GM18951 (cell line): ENCODE measurements at regions not wholly inside any gene's neighbourhood (a gene's known extent, or its start where the extent isn't known, plus 50 kb on each side); places are given as distances from the start of the nearest gene placed in this dataset.

Experiments
- POLR2A ChIP-seq: IDR thresholded peaks from 4 replicates; pipeline ENCODE4 v1.6.1; 2011; ENCODE audit warnings: mild to moderate bottlenecking; ENCODE audit not compliant: insufficient read length, insufficient read depth; ENCODE audit errors: extremely low read depth
- in situ Hi-C: fragments of 300-500 bp; cut with MboI; formaldehyde crosslinking; loops from one replicate; pipeline ENCODE4 v1.12.0; 2022; ENCODE audit warnings: low sequenced_read_pairs, mixed read lengths, inconsistent platforms; ENCODE audit not compliant: unreplicated experiment

DNA sequence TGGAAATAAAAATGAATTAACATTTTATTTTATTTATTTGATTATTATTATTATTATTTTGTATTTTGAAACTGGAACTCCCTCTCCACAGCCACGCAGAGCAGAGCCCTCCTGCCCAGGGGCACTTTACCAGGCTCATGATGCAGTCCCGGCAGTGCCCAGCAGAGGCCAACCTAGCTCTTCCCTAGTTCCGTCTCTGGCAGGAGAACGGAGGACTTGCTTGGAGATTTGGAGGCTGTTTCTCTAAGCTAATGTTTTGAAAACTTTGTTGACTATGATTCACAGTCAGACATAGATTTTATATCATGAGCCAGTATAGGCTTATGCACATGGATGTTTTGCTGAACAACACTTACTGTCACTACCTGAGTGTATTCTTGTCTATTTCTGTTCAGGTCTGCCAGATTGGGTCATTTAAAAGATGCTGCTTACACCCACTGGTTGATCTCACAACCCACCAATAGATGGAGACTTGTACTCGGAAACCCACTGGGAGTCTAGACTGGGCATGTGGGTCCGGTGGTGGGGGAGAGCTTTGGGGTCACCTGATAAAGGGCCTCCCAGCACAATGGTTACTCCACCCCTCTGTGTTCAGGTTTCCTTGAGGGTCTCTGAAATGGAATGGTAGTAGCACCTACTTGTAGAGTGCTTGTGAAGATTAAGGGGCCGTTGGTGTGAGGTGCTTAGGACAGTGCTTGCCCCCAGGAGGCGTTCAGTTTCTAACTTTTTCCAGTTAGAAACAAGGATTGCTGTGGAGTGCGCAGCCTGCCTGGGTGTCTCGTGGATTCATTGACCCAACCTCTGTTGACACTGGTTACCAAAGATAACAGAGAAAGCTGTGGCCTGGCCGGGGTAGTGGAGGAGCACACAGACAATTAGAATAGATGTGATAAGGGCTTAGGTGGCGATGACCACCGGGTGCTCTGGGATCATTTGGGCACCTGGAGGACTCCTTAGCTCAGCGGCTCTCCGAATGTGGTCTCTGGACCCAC lies 177.3 kb downstream of the HAUS1 start:
- in situ Hi-C loops: loop anchor here (10.0 to 25.0 kb wide), 2 partner anchors 203 to 381 kb away; partner anchors contain the start of gene LOXHD1
- no peak for TF ChIP-seq POLR2A

DNA sequence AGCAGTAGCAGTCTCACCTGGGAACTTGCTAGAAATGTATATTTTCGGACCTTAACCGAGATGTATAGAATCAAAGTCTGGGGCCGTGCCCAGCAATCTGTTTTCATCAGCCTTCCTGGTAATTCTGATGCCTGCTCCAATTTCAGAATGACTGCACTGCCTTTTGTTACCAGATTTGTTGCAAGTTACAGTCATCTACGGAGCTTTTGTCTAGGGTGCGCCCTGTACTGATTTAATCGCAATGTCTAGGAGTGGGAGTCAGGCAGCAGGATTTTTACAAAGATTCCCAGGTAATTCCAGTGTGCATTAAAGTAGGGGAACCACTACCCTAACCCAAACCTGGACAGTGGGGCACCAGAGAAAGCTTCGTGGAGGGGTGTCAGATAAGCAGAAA lies 178.0 kb downstream of the HAUS1 start:
- in situ Hi-C loops: loop anchor here (10.0 to 25.0 kb wide), 2 partner anchors 203 to 380 kb away; partner anchors contain the start of gene LOXHD1

DNA sequence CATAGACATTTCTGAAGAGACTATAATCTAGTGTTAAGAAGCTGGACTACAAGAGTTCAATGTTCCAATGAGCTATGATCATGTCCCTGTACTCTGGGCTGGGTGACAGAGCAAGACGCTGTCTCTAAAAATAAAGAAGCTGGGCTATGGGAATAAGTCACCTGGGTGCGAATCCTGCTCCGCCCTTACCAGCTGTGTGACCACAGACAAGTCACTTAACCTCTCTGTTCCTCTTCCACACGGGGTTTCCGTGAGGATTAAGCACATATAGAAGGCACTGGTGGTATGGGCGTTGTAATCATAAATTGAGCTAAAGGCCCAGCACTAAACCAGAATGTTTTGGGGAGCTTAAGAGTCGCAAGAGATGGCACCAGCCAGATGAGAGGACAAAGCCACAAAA lies 178.5 kb downstream of the HAUS1 start:
- in situ Hi-C loops: loop anchor here (10.0 to 25.0 kb wide), 2 partner anchors 202 to 380 kb away; partner anchors contain the start of gene LOXHD1
- no peak for TF ChIP-seq POLR2A

More for the DNA sequence above, 178.0 kb downstream of the HAUS1 start:
- no peak for TF ChIP-seq POLR2A

DNA sequence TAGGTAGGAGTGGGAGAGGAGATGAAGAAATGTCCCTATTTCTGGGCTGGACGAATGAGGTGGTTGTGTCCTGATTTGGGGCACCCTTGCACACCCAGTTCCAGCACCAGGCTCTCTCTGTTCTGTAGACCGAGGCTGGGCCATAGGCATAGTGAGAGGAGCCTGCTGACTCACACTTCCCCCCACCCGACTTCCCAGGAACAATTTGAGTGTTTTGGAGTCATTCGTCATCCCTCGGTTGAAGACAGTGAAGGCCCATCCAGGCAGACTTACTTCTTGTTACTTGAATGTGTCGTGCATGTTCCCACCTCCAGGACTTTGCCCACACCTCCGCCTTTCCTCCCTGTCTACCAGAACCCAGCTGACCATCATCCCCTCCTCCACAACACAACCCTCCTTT lies 179.1 kb downstream of the HAUS1 start:
- TF ChIP-seq POLR2A: no peak
- in situ Hi-C loops: loop anchor here (10.0 to 25.0 kb wide), 2 partner anchors 202 to 379 kb away; partner anchors contain the start of gene LOXHD1

DNA sequence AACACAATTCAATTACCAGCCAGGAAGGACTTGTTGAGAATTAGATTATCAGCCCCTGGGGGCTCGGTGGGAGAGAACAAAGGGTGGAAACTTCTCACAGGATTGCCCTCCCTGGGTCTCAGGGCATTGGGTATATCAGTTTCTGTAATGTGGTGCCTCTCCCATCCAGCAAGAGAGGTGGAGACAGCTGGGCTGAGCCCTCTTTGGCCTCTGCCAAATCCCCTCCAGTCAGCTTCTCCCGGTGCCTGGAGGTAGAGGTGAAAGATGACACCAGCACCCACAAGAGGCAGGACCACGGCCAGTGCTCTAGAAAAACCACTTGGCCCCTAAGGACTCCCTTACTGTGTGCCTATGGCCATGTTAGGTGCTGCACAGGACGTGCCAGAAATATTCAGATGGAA lies 179.7 kb downstream of the HAUS1 start:
- TF ChIP-seq POLR2A: no peak
- in situ Hi-C loops: loop anchor here (10.0 to 25.0 kb wide), 2 partner anchors 201 to 378 kb away; partner anchors contain the start of gene LOXHD1

DNA sequence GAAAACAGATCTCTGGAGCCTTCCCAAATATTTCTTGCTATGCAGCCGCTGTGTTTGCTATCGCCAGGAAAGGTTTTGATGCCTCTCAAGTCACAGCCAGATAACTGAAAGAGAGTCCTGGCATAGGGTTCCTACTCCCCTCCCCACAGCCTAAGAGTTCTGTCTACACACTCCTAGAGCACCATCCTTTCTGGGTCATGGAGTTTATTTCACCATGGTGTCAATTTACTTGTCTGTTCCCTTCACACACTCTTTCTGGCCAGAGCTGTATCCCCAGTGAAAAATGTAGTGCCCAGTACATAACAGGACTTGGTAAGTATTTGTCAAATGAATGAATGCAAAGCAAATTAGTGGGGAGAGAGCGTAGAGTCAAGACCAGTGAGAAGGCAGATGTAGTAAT lies 185.3 kb downstream of the HAUS1 start:
- no peak for TF ChIP-seq POLR2A
- in situ Hi-C loops: loop anchor here (10.0 to 25.0 kb wide), 2 partner anchors 195 to 373 kb away; partner anchors contain the start of gene LOXHD1

DNA sequence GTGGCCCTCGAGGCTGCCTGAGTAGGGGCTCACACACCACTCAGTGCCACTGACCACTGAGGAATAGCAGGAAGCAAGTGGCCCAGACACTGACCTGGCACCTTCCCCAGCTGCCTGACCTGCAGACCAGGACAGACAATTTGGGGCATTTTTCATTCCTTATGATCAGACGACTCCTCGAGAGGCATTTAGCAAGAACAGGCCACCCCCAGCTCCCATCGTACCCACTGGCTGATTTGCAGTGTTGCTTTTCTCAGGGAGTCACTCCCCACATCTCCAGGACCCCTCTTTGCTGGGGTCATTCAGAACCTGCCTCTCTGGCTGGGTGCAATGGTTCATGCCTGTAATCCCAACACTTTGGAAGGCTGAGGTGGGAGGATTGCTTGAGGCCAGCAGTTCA lies 185.7 kb downstream of the HAUS1 start:
- TF ChIP-seq POLR2A: no peak
- in situ Hi-C loops: loop anchor here (10.0 to 25.0 kb wide), 2 partner anchors 195 to 372 kb away; partner anchors contain the start of gene LOXHD1

DNA sequence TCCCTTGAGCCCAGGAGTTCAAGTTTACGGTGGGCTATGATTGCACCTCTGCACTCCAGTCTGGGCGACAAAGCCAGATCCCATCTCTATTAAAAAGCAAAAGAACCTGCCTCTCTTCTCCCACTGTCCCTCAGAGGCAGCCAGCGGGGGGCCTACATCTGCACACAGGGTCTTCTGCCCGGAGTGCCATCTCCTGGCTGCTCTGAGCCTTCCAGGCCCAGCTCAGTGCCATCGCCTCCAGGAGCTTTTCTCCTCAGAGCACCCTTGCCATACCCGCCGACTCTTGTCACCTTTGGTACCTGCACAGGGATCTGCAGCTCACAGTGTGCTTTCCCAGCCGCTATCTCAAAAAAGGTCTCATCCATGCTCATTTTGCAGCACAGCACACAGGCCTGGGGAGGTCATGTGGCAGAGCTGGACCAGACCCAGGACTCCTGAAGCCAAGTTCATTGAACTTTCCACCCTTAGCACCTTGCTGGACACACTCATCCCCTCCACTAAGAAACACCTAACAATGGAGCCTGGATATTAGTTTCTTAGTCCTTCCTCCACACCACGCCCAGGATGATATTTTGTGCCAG lies 186.3 kb downstream of the HAUS1 start:
- TF ChIP-seq POLR2A: no peak
- in situ Hi-C loops: loop anchor here (25.0 kb wide), 1 partner anchor 372 kb away; the partner anchor contains the start of gene LOXHD1

DNA sequence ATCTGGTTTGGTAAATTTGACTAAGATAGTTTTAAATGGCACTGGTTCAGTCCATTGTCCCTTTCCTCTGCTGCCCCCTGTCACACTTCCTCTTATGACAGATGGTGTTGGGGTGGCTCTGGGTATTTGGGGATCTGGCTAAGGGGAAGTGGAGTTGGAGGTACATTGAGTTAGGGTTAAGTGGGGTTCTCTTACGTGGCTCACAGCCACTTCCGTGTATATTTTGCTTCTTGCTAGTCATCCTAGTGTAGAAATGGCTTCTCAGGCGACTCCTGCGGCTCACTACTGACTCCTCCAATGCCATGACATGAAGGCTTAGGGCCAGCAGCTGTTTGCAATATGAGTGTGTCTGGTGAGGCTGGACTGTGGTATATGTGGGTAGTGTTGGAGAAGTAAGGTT lies 187.0 kb downstream of the HAUS1 start:
- in situ Hi-C loops: loop anchor here (25.0 kb wide), 1 partner anchor 371 kb away; the partner anchor contains the start of gene LOXHD1
- no peak for TF ChIP-seq POLR2A

DNA sequence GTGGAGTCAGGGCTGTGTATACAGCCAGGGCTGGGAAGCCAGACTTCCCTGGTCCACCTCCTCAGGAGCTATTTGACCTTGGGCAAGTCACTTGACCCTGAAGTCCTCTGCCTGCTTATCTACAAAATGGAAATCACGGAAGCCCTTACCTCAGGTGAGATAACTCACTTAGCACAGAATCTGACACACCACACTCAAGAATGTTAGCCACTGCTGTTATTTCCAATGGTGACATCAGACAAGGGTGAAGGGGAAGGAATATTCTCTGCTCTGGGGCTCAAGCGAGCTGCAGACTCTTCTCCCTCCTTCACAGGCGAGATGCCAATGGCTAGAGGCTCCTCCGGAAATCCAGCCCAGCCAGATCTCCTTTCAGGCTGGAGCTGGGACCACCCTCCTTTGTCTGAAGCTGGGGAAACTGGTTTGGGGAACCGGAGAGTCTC lies 189.6 kb downstream of the HAUS1 start:
- in situ Hi-C loops: loop anchor here (25.0 kb wide), 1 partner anchor 369 kb away; the partner anchor contains the start of gene LOXHD1
- TF ChIP-seq POLR2A: no peak

DNA sequence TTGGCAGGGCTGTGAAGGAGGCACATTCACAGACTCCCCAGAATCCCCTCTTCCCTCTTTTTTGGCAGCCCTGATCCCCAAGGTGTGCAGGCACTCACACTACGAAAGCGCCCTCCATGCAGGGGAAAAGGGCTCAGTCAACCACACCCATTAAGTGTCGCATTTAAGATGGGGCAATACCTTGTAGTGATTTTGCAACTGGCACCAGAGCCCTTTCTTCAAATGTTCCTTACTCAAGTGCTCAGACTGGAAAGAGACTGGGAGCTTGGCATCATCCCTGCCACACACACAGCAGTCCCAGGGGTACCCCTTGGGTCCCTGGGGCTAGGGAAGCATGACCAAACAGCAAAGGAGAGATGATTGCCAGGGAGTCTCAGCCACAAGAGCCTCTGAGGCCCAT lies 190.1 kb downstream of the HAUS1 start:
- in situ Hi-C loops: loop anchor here (25.0 kb wide), 1 partner anchor 368 kb away; the partner anchor contains the start of gene LOXHD1
- no peak for TF ChIP-seq POLR2A

DNA sequence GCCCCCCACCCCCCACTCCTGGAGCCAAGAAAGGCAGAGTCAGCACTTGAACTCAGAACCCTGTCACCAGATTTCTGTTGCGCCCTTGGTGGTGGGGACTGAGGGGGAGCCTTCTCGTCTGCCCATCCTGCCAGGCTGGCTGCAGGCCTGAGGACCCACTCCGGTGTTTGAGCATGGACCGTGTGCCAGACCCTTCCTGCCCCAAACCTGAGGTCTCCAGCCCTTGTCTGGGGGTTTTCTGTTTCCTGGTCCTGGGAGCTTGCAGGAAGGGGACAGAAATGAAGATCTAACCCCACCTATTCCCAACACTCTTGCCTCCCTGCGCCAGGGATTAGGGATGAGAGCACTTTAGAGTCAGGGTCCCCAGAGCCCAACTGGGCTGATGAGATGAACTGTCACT lies 190.6 kb downstream of the HAUS1 start:
- TF ChIP-seq POLR2A: no peak
- in situ Hi-C loops: loop anchor here (25.0 kb wide), 1 partner anchor 368 kb away; the partner anchor contains the start of gene LOXHD1

DNA sequence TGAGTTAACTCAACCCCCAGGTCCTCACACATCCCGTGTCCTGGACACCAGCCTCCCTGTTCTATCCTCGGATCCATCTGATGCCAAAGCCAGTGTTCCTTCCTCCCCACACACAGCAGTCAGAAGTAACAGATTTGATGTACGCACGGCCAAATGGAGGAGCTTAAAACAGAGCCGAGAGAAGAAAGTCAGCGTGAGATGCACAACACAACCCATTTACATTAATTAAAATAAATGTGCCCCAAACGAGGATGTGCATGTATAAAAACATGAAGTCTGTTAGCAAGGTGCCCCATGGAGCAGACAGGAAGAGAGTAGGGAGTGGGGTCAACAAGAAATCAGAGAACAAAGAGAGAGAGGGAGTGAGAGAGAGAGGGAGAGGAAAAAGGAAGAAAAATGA lies 191.2 kb downstream of the HAUS1 start:
- in situ Hi-C loops: loop anchor here (25.0 kb wide), 1 partner anchor 367 kb away; the partner anchor contains the start of gene LOXHD1
- TF ChIP-seq POLR2A: no peak
